ENCODE measurements at regions not wholly inside any gene's neighbourhood (a gene's known extent, or its start where the extent isn't known, plus 50 kb on each side); places are given as distances from the start of the nearest gene placed in this dataset.

GRCh38 chr1:79554688-79555087 is 548.2 kb upstream of the ADGRL4 start:
- no peak overlapping the region for H3K4me3 ChIP-seq (ENCODE audit: low read length)
- no peak for DNase-seq (ENCODE audit: low read depth)
- TF ChIP-seq, protein P1, sequence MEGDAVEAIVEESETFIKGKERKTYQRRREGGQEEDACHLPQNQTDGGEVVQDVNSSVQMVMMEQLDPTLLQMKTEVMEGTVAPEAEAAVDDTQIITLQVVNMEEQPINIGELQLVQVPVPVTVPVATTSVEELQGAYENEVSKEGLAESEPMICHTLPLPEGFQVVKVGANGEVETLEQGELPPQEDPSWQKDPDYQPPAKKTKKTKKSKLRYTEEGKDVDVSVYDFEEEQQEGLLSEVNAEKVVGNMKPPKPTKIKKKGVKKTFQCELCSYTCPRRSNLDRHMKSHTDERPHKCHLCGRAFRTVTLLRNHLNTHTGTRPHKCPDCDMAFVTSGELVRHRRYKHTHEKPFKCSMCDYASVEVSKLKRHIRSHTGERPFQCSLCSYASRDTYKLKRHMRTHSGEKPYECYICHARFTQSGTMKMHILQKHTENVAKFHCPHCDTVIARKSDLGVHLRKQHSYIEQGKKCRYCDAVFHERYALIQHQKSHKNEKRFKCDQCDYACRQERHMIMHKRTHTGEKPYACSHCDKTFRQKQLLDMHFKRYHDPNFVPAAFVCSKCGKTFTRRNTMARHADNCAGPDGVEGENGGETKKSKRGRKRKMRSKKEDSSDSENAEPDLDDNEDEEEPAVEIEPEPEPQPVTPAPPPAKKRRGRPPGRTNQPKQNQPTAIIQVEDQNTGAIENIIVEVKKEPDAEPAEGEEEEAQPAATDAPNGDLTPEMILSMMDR (conservative IDR thresholded peaks at IDR 0.05; ENCODE audit: low read depth, low read length): no peak

DNA sequence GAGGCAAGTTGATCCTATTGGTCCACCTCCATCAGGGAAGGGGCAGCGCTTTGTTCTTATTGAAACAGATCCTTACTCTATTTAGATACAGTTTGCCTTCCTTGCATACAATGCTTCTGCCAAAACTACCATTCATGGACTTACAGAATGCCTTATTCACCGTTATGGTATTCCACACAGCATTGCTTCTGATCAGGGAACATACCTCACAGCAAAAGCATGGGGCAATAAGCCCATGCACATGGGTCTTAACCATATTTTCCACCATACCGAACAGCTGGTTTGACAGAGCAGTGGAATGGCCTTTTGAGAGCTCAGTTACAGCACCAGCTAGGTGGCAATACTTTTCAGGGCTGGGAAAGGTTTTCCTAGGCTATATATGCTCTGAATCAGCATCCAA is 544.8 kb upstream of the ADGRL4 start:
- TF ChIP-seq, protein P1 (conservative IDR thresholded peaks at IDR 0.05; ENCODE audit: low read depth, low read length): no peak
- no peak for DNase-seq (ENCODE audit: low read depth)
- H3K4me3 ChIP-seq (ENCODE audit: low read length): no peak overlapping the region

DNA sequence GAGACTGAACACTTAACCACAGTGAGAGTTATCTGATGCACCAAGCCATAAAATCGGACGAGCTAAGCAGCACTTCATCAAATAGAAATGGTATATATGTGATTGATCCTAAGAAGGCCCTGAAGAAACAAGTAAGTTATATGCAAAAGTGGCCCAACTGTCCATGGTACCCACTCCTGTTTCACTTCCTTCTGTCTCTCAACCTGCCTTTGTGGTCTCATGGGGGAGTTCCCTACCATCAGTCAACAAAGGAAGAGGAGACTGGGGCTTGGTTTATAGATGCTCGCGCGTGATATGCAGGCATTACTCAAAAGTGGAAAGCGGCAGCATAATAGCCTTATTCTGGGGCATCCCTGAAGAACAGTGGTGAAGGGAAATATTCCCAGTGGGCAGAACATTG is 543.9 kb upstream of the ADGRL4 start:
- TF ChIP-seq, protein P1 (conservative IDR thresholded peaks at IDR 0.05; ENCODE audit: low read depth, low read length): no peak
- H3K4me3 ChIP-seq (ENCODE audit: low read length): no peak overlapping the region
- DNase-seq (ENCODE audit: low read depth): no peak

GRCh38 chr1:79549201-79549600 is 542.7 kb upstream of the ADGRL4 start:
- DNase-seq (ENCODE audit: low read depth): no peak
- no peak overlapping the region for H3K4me3 ChIP-seq (ENCODE audit: low read length)
- TF ChIP-seq, protein P1 (conservative IDR thresholded peaks at IDR 0.05; ENCODE audit: low read depth, low read length): no peak

- H3K4me3 ChIP-seq (ENCODE audit: low read length): no peak overlapping the region
- TF ChIP-seq, protein P1 (conservative IDR thresholded peaks at IDR 0.05; ENCODE audit: low read depth, low read length): no peak
- no peak for DNase-seq (ENCODE audit: low read depth)
Observed at GRCh38 chr1:79547514-79547913, 541.0 kb upstream of the ADGRL4 start.

- TF ChIP-seq, protein P1 (conservative IDR thresholded peaks at IDR 0.05; ENCODE audit: low read depth, low read length): no peak
- no peak overlapping the region for H3K4me3 ChIP-seq (ENCODE audit: low read length)
- DNase-seq (ENCODE audit: low read depth): no peak
Observed at GRCh38 chr1:79543394-79543793, 536.9 kb upstream of the ADGRL4 start.

DNA sequence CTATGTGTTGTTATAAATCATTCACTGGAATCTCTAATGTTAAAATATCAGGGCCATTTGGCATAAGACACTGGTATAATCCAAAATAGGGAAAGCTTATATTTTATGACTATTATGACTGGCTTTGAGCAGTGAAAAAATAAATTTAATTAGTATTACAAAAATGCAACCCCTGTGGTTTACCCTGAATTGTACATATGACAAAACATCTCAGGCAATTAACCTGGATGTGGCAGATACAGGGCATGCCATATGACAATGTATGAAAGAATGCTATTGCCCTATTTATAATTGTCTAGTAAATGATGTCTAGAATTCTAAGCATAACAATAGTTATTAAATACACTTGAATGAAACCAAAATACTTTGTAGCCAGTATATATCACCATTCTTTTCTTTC is 532.5 kb upstream of the ADGRL4 start:
- H3K4me3 ChIP-seq (ENCODE audit: low read length): no peak overlapping the region
- DNase-seq (ENCODE audit: low read depth): no peak
- TF ChIP-seq, protein P1 (conservative IDR thresholded peaks at IDR 0.05; ENCODE audit: low read depth, low read length): no peak
